ENCODE measurements at regions not wholly inside any gene's neighbourhood (a gene's known extent, or its start where the extent isn't known, plus 50 kb on each side); places are given as distances from the start of the nearest gene placed in this dataset.

- no peak for TF ChIP-seq CTCF (IDR thresholded peaks at IDR 0.05; ENCODE audit: low read depth, low read length, poor library complexity, severe bottlenecking)
- no peak for TF ChIP-seq EZH2phosphoT487 (IDR thresholded peaks at IDR 0.05; ENCODE audit: borderline replicate concordance, low read length)
These were observed 627.2 kb upstream of the LUZP2 start for GRCh38 chr11:23869671-23870070.

Measured in DOHH2 (cell line).